Activated CD4-positive, CD25-positive, alpha-beta regulatory T cell treated with anti-CD3 and anti-CD28 coated beads, Interleukin-2, amount 50 U/mL, for 72 hours (primary cell): ENCODE measurements at regions not wholly inside any gene's neighbourhood (a gene's known extent, or its start where the extent isn't known, plus 50 kb on each side); places are given as distances from the start of the nearest gene placed in this dataset.
"Not testable (repeated sequence)": the region's sequence is repeated elsewhere in the genome, so short reads cannot be mapped to it uniquely, and the experiment has no call there.

Experiments
- DNase-seq: peaks from one replicate; pipeline ENCODE4 v3.0.0; 2021

- no peak for DNase-seq
Observed at GRCh38 chr10:29712108-29712507, 77.3 kb upstream of the SVIL start.

GRCh38 chr10:29710128-29710527, 75.4 kb upstream of the SVIL start:
- no peak for DNase-seq

GRCh38 chr10:29709484-29710002, 74.8 kb upstream of the SVIL start:
- DNase-seq: no peak

- no peak for DNase-seq
Observed at GRCh38 chr10:29703271-29703670, 68.5 kb upstream of the SVIL start.

- DNase-seq: no peak
Observed at GRCh38 chr10:29702273-29703164, 67.7 kb upstream of the SVIL start.

- DNase-seq: no peak
Observed at GRCh38 chr10:29701306-29701705, 66.5 kb upstream of the SVIL start.

GRCh38 chr10:29699621-29700020, 64.8 kb upstream of the SVIL start:
- DNase-seq: no peak

GRCh38 chr10:29698773-29699490, 64.2 kb upstream of the SVIL start:
- DNase-seq: no peak

- not testable (repeated sequence) for DNase-seq
Observed at GRCh38 chr10:29696581-29696980, 61.8 kb upstream of the SVIL start.

- DNase-seq: no peak
Observed at GRCh38 chr10:29694121-29694520, 59.4 kb upstream of the SVIL start.

GRCh38 chr10:29692121-29692539, 57.4 kb upstream of the SVIL start:
- DNase-seq: no peak

GRCh38 chr10:29691564-29692072, 56.8 kb upstream of the SVIL start:
- no peak for DNase-seq

- no peak for DNase-seq
Observed at GRCh38 chr10:29689001-29689400, 54.2 kb upstream of the SVIL start.

GRCh38 chr10:29688230-29688661, 53.5 kb upstream of the SVIL start:
- DNase-seq: no peak

GRCh38 chr10:29687421-29688164, 52.8 kb upstream of the SVIL start:
- DNase-seq: no peak

GRCh38 chr10:29685506-29685905, 50.7 kb upstream of the SVIL start:
- DNase-seq: no peak
